Upper lobe of left lung (tissue), 4 donors: ENCODE measurements at regions not wholly inside any gene's neighbourhood (a gene's known extent, or its start where the extent isn't known, plus 50 kb on each side); places are given as distances from the start of the nearest gene placed in this dataset.

ENCODE experiments used
- CTCF ChIP-seq, 6 experiments: fragments of 450-650 bp in 4 of 6; fragments of 200-600 bp in 2 of 6; sonication (generic) in 2 of 6; IDR thresholded peaks; one replicate each; pipeline ENCODE4 v1.5.1; 2016 to 2019; ENCODE audit warnings: antibody characterized with exemption in 6 of 6
- EP300 ChIP-seq, 4 donors: sonication (generic); formaldehyde crosslinking; IDR thresholded peaks; one replicate each; pipeline ENCODE4 v1.5.1; 2017; ENCODE audit warnings: antibody characterized with exemption in 4 of 4, control low read depth in 2 of 4
- POLR2A ChIP-seq, 4 donors: fragments of 450-650 bp; IDR thresholded peaks; one replicate each; pipeline ENCODE4 v1.5.1; 2016 to 2017; ENCODE audit warnings: antibody characterized with exemption in 4 of 4, mild to moderate bottlenecking in 2 of 4
- POLR2AphosphoS5 ChIP-seq, 2 donors: sonication (generic); formaldehyde crosslinking; IDR thresholded peaks; one replicate each; pipeline ENCODE4 v1.5.1; 2017; ENCODE audit warnings: antibody characterized with exemption in 2 of 2

- TF ChIP-seq POLR2A (IDR thresholded peaks at IDR 0.05) (no peak), CTCF (IDR thresholded peaks at IDR 0.05) (no peak), POLR2AphosphoS5 (IDR thresholded peaks at IDR 0.05) (no peak), EP300 (IDR thresholded peaks at IDR 0.05) (no peak)
Observed at GRCh38 chr4:79253168-79253567, 72.7 kb downstream of the NAA11 start.
